H1 (cell line): ENCODE measurements at regions not wholly inside any gene's neighbourhood (a gene's known extent, or its start where the extent isn't known, plus 50 kb on each side); places are given as distances from the start of the nearest gene placed in this dataset.

Experiments used
- RNF2 ChIP-seq: fragments of 200-900, 300-1000 bp; sonication (generic); IDR thresholded peaks from 2 replicates; pipeline ENCODE4 v1.7.1; 2016; ENCODE audit warnings: borderline replicate concordance, low read depth, mild to moderate bottlenecking, antibody characterized with exemption, low read length; ENCODE audit not compliant: poor library complexity, severe bottlenecking; ENCODE audit errors: missing control alignments
- SAP30 ChIP-seq: fragments of 300-600 bp; sonication (generic); IDR thresholded peaks from 2 replicates; pipeline ENCODE4 v1.7.1; 2012; ENCODE audit warnings: low read length, moderate library complexity, mild to moderate bottlenecking, inconsistent platforms; ENCODE audit not compliant: insufficient read depth, insufficient replicate concordance
- YY1 ChIP-seq: IDR thresholded peaks from 2 replicates; pipeline ENCODE4 v1.6.1; 2011; ENCODE audit warnings: low read depth, mild to moderate bottlenecking, low read length
- TF ChIP-seq, protein P1 (sequence below): fragments of 300-600 bp; sonication (generic); IDR thresholded peaks from 2 replicates; pipeline ENCODE4 v1.7.1; 2012; ENCODE audit warnings: low read length, moderate library complexity, mild to moderate bottlenecking, inconsistent platforms; ENCODE audit not compliant: insufficient replicate concordance
- TF ChIP-seq, protein P2 (sequence below): IDR thresholded peaks from 2 replicates; pipeline ENCODE4 v1.6.1; 2011; ENCODE audit warnings: low read length, improper control_type of control experiment

DNA sequence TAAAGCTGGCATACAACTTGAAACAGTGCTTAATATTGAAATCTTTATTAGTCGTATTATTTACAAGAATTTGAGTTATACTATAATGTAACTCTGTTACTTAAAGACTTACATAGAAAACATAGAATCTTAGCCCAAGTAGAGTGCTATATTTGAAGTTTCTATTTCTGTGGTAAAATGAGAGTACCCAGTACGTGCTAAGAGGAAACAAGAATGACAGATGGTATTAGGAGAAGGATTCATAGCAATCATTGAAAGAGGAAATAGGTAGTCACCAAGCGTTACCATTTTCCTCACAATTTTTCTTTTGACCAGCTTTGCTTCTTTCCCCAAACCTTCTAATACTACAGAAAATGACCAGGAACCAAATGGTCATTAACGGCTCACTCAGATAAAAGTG is 412.1 kb upstream of the GRIA3 start (continued):
- TF ChIP-seq, protein P1, sequence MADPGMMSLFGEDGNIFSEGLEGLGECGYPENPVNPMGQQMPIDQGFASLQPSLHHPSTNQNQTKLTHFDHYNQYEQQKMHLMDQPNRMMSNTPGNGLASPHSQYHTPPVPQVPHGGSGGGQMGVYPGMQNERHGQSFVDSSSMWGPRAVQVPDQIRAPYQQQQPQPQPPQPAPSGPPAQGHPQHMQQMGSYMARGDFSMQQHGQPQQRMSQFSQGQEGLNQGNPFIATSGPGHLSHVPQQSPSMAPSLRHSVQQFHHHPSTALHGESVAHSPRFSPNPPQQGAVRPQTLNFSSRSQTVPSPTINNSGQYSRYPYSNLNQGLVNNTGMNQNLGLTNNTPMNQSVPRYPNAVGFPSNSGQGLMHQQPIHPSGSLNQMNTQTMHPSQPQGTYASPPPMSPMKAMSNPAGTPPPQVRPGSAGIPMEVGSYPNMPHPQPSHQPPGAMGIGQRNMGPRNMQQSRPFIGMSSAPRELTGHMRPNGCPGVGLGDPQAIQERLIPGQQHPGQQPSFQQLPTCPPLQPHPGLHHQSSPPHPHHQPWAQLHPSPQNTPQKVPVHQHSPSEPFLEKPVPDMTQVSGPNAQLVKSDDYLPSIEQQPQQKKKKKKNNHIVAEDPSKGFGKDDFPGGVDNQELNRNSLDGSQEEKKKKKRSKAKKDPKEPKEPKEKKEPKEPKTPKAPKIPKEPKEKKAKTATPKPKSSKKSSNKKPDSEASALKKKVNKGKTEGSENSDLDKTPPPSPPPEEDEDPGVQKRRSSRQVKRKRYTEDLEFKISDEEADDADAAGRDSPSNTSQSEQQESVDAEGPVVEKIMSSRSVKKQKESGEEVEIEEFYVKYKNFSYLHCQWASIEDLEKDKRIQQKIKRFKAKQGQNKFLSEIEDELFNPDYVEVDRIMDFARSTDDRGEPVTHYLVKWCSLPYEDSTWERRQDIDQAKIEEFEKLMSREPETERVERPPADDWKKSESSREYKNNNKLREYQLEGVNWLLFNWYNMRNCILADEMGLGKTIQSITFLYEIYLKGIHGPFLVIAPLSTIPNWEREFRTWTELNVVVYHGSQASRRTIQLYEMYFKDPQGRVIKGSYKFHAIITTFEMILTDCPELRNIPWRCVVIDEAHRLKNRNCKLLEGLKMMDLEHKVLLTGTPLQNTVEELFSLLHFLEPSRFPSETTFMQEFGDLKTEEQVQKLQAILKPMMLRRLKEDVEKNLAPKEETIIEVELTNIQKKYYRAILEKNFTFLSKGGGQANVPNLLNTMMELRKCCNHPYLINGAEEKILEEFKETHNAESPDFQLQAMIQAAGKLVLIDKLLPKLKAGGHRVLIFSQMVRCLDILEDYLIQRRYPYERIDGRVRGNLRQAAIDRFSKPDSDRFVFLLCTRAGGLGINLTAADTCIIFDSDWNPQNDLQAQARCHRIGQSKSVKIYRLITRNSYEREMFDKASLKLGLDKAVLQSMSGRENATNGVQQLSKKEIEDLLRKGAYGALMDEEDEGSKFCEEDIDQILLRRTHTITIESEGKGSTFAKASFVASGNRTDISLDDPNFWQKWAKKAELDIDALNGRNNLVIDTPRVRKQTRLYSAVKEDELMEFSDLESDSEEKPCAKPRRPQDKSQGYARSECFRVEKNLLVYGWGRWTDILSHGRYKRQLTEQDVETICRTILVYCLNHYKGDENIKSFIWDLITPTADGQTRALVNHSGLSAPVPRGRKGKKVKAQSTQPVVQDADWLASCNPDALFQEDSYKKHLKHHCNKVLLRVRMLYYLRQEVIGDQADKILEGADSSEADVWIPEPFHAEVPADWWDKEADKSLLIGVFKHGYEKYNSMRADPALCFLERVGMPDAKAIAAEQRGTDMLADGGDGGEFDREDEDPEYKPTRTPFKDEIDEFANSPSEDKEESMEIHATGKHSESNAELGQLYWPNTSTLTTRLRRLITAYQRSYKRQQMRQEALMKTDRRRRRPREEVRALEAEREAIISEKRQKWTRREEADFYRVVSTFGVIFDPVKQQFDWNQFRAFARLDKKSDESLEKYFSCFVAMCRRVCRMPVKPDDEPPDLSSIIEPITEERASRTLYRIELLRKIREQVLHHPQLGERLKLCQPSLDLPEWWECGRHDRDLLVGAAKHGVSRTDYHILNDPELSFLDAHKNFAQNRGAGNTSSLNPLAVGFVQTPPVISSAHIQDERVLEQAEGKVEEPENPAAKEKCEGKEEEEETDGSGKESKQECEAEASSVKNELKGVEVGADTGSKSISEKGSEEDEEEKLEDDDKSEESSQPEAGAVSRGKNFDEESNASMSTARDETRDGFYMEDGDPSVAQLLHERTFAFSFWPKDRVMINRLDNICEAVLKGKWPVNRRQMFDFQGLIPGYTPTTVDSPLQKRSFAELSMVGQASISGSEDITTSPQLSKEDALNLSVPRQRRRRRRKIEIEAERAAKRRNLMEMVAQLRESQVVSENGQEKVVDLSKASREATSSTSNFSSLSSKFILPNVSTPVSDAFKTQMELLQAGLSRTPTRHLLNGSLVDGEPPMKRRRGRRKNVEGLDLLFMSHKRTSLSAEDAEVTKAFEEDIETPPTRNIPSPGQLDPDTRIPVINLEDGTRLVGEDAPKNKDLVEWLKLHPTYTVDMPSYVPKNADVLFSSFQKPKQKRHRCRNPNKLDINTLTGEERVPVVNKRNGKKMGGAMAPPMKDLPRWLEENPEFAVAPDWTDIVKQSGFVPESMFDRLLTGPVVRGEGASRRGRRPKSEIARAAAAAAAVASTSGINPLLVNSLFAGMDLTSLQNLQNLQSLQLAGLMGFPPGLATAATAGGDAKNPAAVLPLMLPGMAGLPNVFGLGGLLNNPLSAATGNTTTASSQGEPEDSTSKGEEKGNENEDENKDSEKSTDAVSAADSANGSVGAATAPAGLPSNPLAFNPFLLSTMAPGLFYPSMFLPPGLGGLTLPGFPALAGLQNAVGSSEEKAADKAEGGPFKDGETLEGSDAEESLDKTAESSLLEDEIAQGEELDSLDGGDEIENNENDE: no peak
- TF ChIP-seq YY1 (no peak), RNF2 (no peak), SAP30 (no peak)
- TF ChIP-seq, protein P2, sequence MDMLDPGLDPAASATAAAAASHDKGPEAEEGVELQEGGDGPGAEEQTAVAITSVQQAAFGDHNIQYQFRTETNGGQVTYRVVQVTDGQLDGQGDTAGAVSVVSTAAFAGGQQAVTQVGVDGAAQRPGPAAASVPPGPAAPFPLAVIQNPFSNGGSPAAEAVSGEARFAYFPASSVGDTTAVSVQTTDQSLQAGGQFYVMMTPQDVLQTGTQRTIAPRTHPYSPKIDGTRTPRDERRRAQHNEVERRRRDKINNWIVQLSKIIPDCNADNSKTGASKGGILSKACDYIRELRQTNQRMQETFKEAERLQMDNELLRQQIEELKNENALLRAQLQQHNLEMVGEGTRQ: no peak
- TF ChIP-seq, all 59 proteins: peak for 0
